PC-3 (cell line): ENCODE measurements at regions not wholly inside any gene's neighbourhood (a gene's known extent, or its start where the extent isn't known, plus 50 kb on each side); places are given as distances from the start of the nearest gene placed in this dataset.

Source experiments
- ATAC-seq: fragments of 200-7000 bp; cut with Tn5 transposase; 2 replicates; pipeline ENCODE4 v1.9.1; 2020; ENCODE audit warnings: mild to moderate bottlenecking, moderate library complexity
- BruUV-seq: library from RNA; stranded (reverse); fragments of 400-500 nt; replicated peaks from 2 replicates; lab custom pipeline; 2021; lab: Mats Ljungman, UMichigan
- CTCF ChIA-PET: fragments of 300-600 bp; sonication (Branson Sonifier 250); formaldehyde crosslinking; loops from one replicate; lab custom pipeline; 2022; ENCODE audit warnings: antibody characterized with exemption; lab: Charles Lee
- POLR2A ChIA-PET: fragments of 300-600 bp; sonication (Branson Sonifier 250); formaldehyde crosslinking; loops from one replicate; lab custom pipeline; 2022; ENCODE audit warnings: antibody characterized with exemption; ENCODE audit not compliant: unreplicated experiment; lab: Charles Lee
- DNase-seq: peaks from one replicate; pipeline ENCODE4 v3.0.0-alpha.2; 2015
- H2AFZ ChIP-seq: fragments of 300-600 bp; sonication (generic); 2 replicates; pipeline ENCODE4 v1.6.0; 2016; ENCODE audit warnings: antibody characterized with exemption, low read length
- H3F3A ChIP-seq: fragments of 300-600 bp; sonication (generic); one replicate; pipeline ENCODE4 v1.6.0; 2017; ENCODE audit warnings: antibody characterized with exemption, low read length, control low read depth, mild to moderate bottlenecking; ENCODE audit not compliant: unreplicated experiment
- H3K27ac ChIP-seq: fragments of 300-600 bp; sonication (generic); 2 replicates; pipeline ENCODE4 v1.5.1; 2016; ENCODE audit warnings: mild to moderate bottlenecking, low read length
- H3K27me3 ChIP-seq: fragments of 300-600 bp; sonication (generic); 2 replicates; pipeline ENCODE4 v1.6.1; 2016; ENCODE audit warnings: low read length, mixed read lengths
- H3K36me3 ChIP-seq: fragments of 300-600 bp; sonication (generic); 2 replicates; pipeline ENCODE4 v1.6.1; 2016; ENCODE audit warnings: low read depth, mixed run types, low read length, mixed read lengths
- H3K4me1 ChIP-seq: fragments of 300-600 bp; sonication (generic); 2 replicates; pipeline ENCODE4 v1.5.1; 2016; ENCODE audit warnings: low read length; ENCODE audit not compliant: insufficient read depth
- H3K4me2 ChIP-seq: fragments of 300-600 bp; sonication (generic); 2 replicates; pipeline ENCODE4 v1.6.0; 2016; ENCODE audit warnings: low read length
- H3K4me3 ChIP-seq: fragments of 300-600 bp; sonication (generic); 2 replicates; pipeline ENCODE4 v1.5.1; 2016; ENCODE audit warnings: mild to moderate bottlenecking, low read length, mixed read lengths
- H3K79me2 ChIP-seq: fragments of 300-600 bp; sonication (generic); 2 replicates; pipeline ENCODE4 v1.6.1; 2017; ENCODE audit warnings: low read length, mixed read lengths
- H3K9ac ChIP-seq: fragments of 300-600 bp; sonication (generic); 2 replicates; pipeline ENCODE4 v1.6.0; 2016; ENCODE audit warnings: mild to moderate bottlenecking, low read length
- H3K9me2 ChIP-seq: fragments of 300-600 bp; sonication (generic); replicated peaks from 2 replicates; pipeline ENCODE4 v1.6.1; 2016; ENCODE audit warnings: mixed run types, low read length, mixed read lengths
- H3K9me3 ChIP-seq: fragments of 300-600 bp; sonication (generic); 2 replicates; pipeline ENCODE4 v1.6.1; 2016; ENCODE audit warnings: low read length, mixed read lengths
- H4K20me1 ChIP-seq: fragments of 300-600 bp; sonication (generic); 2 replicates; pipeline ENCODE4 v1.6.1; 2016; ENCODE audit warnings: low read length, mixed read lengths
- CTCF ChIP-seq: fragments of 300-600 bp; sonication (generic); conservative IDR thresholded peaks from 2 replicates; pipeline ENCODE4 v1.5.1; 2017; ENCODE audit warnings: antibody characterized with exemption, low read depth, mild to moderate bottlenecking, low read length
- EZH2 ChIP-seq: fragments of 300-600 bp; sonication (generic); IDR thresholded peaks from one replicate; pipeline ENCODE4 v1.6.1; 2017; ENCODE audit warnings: antibody characterized with exemption, mild to moderate bottlenecking, low read length; ENCODE audit not compliant: unreplicated experiment
- EZH2phosphoT487 ChIP-seq: fragments of 300-600 bp; sonication (generic); IDR thresholded peaks from 2 replicates; pipeline ENCODE4 v1.6.1; 2018; ENCODE audit warnings: mild to moderate bottlenecking, antibody characterized with exemption, low read length, borderline replicate concordance
- intact Hi-C: fragments of 100-400 bp; cut with micrococcal nuclease; formaldehyde crosslinking; loops from 2 replicates; pipeline ENCODE4 v1.9.0; 2023

GRCh38 chr5:108528655-108529054, 146.8 kb upstream of the FBXL17 start:
- ChIA-PET POLR2A (no interaction called here), CTCF (no interaction called here)
- intact Hi-C loops = loop anchor here (10.0 kb wide), 1 partner anchor 926 kb away; no protein-coding TSS in a partner anchor

GRCh38 chr5:108524564-108524963, 142.7 kb upstream of the FBXL17 start:
- no TSS peak for BruUV-seq
- CTCF ChIA-PET = no interaction called here
- intact Hi-C loops = loop anchor here (5.0 to 10.0 kb wide), 3 partner anchors 103 to 930 kb away; no protein-coding TSS in a partner anchor

More at GRCh38 chr5:108528655-108529054, 146.8 kb upstream of the FBXL17 start:
- Histone ChIP-seq H3K4me2 (no peak overlapping the region), H3K9me2 (no peaks in the 10 kb centered on the region), H3K27ac (no peak overlapping the region), H3K36me3 (no peaks in the 10 kb centered on the region), H3K79me2 (no peaks in the 10 kb centered on the region), H3K4me1 (peaks cover 3% of the 10 kb centered on the region; the same call in 1 of the 2 replicates), H3K27me3 (no peaks in the 10 kb centered on the region), H3F3A (no peaks in the 10 kb centered on the region), H3K9me3 (peaks cover 4% of the 10 kb centered on the region; the same call in 1 of the 2 replicates), H3K4me3 (no peak overlapping the region), H4K20me1 (no peaks in the 10 kb centered on the region), H3K9ac (no peak overlapping the region), H2AFZ (no peak overlapping the region)
- TF ChIP-seq CTCF = no peak
- no peak for TF ChIP-seq EZH2
- no peak for TF ChIP-seq EZH2phosphoT487
- no TSS peak for BruUV-seq
- ATAC-seq = no peak
- DNase-seq = no peak

More at GRCh38 chr5:108524564-108524963, 142.7 kb upstream of the FBXL17 start:
- Histone ChIP-seq H3K4me1 (peaks cover 3% of the 10 kb centered on the region; the same call in 1 of the 2 replicates), H3F3A (no peaks in the 10 kb centered on the region), H3K4me3 (no peak overlapping the region), H3K9ac (no peak overlapping the region), H4K20me1 (no peaks in the 10 kb centered on the region), H3K9me3 (peaks cover 4% of the 10 kb centered on the region; the same call in 1 of the 2 replicates), H3K79me2 (no peaks in the 10 kb centered on the region), H3K27ac (no peak overlapping the region), H3K27me3 (no peaks in the 10 kb centered on the region), H3K4me2 (no peak overlapping the region), H2AFZ (no peak overlapping the region), H3K9me2 (no peaks in the 10 kb centered on the region), H3K36me3 (no peaks in the 10 kb centered on the region)
- TF ChIP-seq EZH2 = no peak
- no peak for TF ChIP-seq EZH2phosphoT487
- TF ChIP-seq CTCF = no peak
- no peak for DNase-seq
- POLR2A ChIA-PET = no interaction called here
- ATAC-seq = no peak
